ENCODE measurements at regions not wholly inside any gene's neighbourhood (a gene's known extent, or its start where the extent isn't known, plus 50 kb on each side); places are given as distances from the start of the nearest gene placed in this dataset.

- no peak for TF ChIP-seq EP300 (IDR thresholded peaks at IDR 0.05)
- TF ChIP-seq POLR2A (IDR thresholded peaks at IDR 0.05): no peak
- TF ChIP-seq POLR2AphosphoS5 (IDR thresholded peaks at IDR 0.05): no peak
- no peak for TF ChIP-seq CTCF (IDR thresholded peaks at IDR 0.05)
- H3K36me3 ChIP-seq: no peaks in the 10 kb centered on the region
- WGBS, 2 donors (ENCODE audit: low coverage in 1 of 2): 69 to 81% methylated on average over 3 of the region's 3 CpGs
- H3K27ac ChIP-seq: no peak overlapping the region
- no peaks in the 10 kb centered on the region for H3K27me3 ChIP-seq
- H3K9me3 ChIP-seq: no peaks in the 10 kb centered on the region
- no peak overlapping the region for H3K4me3 ChIP-seq
- ATAC-seq: no peak
- no peaks in the 10 kb centered on the region for H3K4me1 ChIP-seq
Observed at GRCh38 chr6:101016163-101016562, 135.0 kb upstream of the ASCC3 start.

GRCh38 chr6:101018157-101018556, 137.0 kb upstream of the ASCC3 start:
- TF ChIP-seq CTCF (IDR thresholded peaks at IDR 0.05): no peak
- no peak for TF ChIP-seq POLR2A (IDR thresholded peaks at IDR 0.05)
- no peak for TF ChIP-seq EP300 (IDR thresholded peaks at IDR 0.05)
- no peak for TF ChIP-seq POLR2AphosphoS5 (IDR thresholded peaks at IDR 0.05)
- ATAC-seq: no peak
- 56 to 68% methylated on average over 3 of the region's 3 CpGs for WGBS, 2 donors (ENCODE audit: low coverage in 1 of 2)
- H3K27me3 ChIP-seq: no peaks in the 10 kb centered on the region
- H3K4me1 ChIP-seq: no peaks in the 10 kb centered on the region
- H3K36me3 ChIP-seq: no peaks in the 10 kb centered on the region
- H3K4me3 ChIP-seq: no peak overlapping the region
- H3K27ac ChIP-seq: no peak overlapping the region
- H3K9me3 ChIP-seq: no peaks in the 10 kb centered on the region

- TF ChIP-seq EP300 (IDR thresholded peaks at IDR 0.05) (no peak), POLR2AphosphoS5 (IDR thresholded peaks at IDR 0.05) (no peak), CTCF (IDR thresholded peaks at IDR 0.05) (no peak), POLR2A (IDR thresholded peaks at IDR 0.05) (no peak)
- Histone ChIP-seq H3K36me3 (no peaks in the 10 kb centered on the region), H3K9me3 (no peaks in the 10 kb centered on the region), H3K27me3 (no peaks in the 10 kb centered on the region), H3K4me3 (no peak overlapping the region), H3K27ac (no peak overlapping the region), H3K4me1 (no peaks in the 10 kb centered on the region)
- no peak for ATAC-seq
Observed at GRCh38 chr6:101021504-101021903, 140.4 kb upstream of the ASCC3 start.

GRCh38 chr6:101042966-101043365, 161.8 kb upstream of the ASCC3 start:
- Histone ChIP-seq H3K36me3 (no peaks in the 10 kb centered on the region), H3K4me1 (no peaks in the 10 kb centered on the region), H3K9me3 (no peaks in the 10 kb centered on the region), H3K27me3 (no peaks in the 10 kb centered on the region), H3K27ac (no peak overlapping the region), H3K4me3 (no peak overlapping the region)
- no peak for TF ChIP-seq POLR2A (IDR thresholded peaks at IDR 0.05)
- TF ChIP-seq POLR2AphosphoS5 (IDR thresholded peaks at IDR 0.05): no peak
- no peak for TF ChIP-seq EP300 (IDR thresholded peaks at IDR 0.05)
- no peak for TF ChIP-seq CTCF (IDR thresholded peaks at IDR 0.05)
- no peak for ATAC-seq
- 69 to 84% methylated on average over 4 of the region's 4 CpGs for WGBS, 2 donors (ENCODE audit: low coverage in 1 of 2)

GRCh38 chr6:101058296-101058695, 177.2 kb upstream of the ASCC3 start:
- H3K4me1 ChIP-seq: no peaks in the 10 kb centered on the region
- H3K27ac ChIP-seq: no peak overlapping the region
- H3K9me3 ChIP-seq: peaks cover 0 to 22% (median 0%) of the 10 kb centered on the region in 3 donors
- no peak for ATAC-seq
- 48 to 50% methylated on average over 1 of the region's 1 CpG for WGBS, 2 donors (ENCODE audit: low coverage in 1 of 2)
- no peak for TF ChIP-seq CTCF (IDR thresholded peaks at IDR 0.05)
- no peak overlapping the region for H3K4me3 ChIP-seq
- H3K36me3 ChIP-seq: no peaks in the 10 kb centered on the region
- H3K27me3 ChIP-seq: no peaks in the 10 kb centered on the region

Measured in gastroesophageal sphincter (tissue), 4 donors.